Occipital lobe (tissue), 1 donor: ENCODE measurements at regions not wholly inside any gene's neighbourhood (a gene's known extent, or its start where the extent isn't known, plus 50 kb on each side); places are given as distances from the start of the nearest gene placed in this dataset.

Experiments
- DNase-seq: peaks from one replicate; lab custom pipeline; 2025; lab: John Stamatoyannopoulos, UW

- no peak for DNase-seq
Observed at GRCh38 chr18:69109686-69110085, 291.0 kb upstream of the DOK6 start.

- DNase-seq = no peak
Observed at GRCh38 chr18:69120833-69121232, 279.9 kb upstream of the DOK6 start.

- DNase-seq = no peak
Observed at GRCh38 chr18:69123421-69123820, 277.3 kb upstream of the DOK6 start.

GRCh38 chr18:69127873-69128500 is 272.7 kb upstream of the DOK6 start:
- no peak for DNase-seq

GRCh38 chr18:69128566-69128965 is 272.1 kb upstream of the DOK6 start:
- DNase-seq = no peak

- DNase-seq = no peak
Observed at GRCh38 chr18:69128978-69129377, 271.7 kb upstream of the DOK6 start.

GRCh38 chr18:69138088-69138487 is 262.6 kb upstream of the DOK6 start:
- DNase-seq = no peak

GRCh38 chr18:69143084-69143483 is 257.6 kb upstream of the DOK6 start:
- DNase-seq = no peak

- DNase-seq = no peak
Observed at GRCh38 chr18:69152436-69152835, 248.3 kb upstream of the DOK6 start.

GRCh38 chr18:69157906-69158305 is 242.8 kb upstream of the DOK6 start:
- DNase-seq = no peak

GRCh38 chr18:69158944-69159343 is 241.7 kb upstream of the DOK6 start:
- no peak for DNase-seq

GRCh38 chr18:69161383-69162028 is 239.2 kb upstream of the DOK6 start:
- DNase-seq = peak; percentile 1

GRCh38 chr18:69162649-69163048 is 238.0 kb upstream of the DOK6 start:
- DNase-seq = no peak

- no peak for DNase-seq
Observed at GRCh38 chr18:69172046-69172445, 228.6 kb upstream of the DOK6 start.

GRCh38 chr18:69175681-69176080 is 225.0 kb upstream of the DOK6 start:
- DNase-seq = no peak

- DNase-seq = no peak
Observed at GRCh38 chr18:69176741-69177140, 223.9 kb upstream of the DOK6 start.

- DNase-seq = no peak
Observed at GRCh38 chr18:69177702-69178101, 223.0 kb upstream of the DOK6 start.

GRCh38 chr18:69186162-69186561 is 214.5 kb upstream of the DOK6 start:
- DNase-seq = no peak

- no peak for DNase-seq
Observed at GRCh38 chr18:69196336-69196735, 204.4 kb upstream of the DOK6 start.

GRCh38 chr18:69205925-69206324 is 194.8 kb upstream of the DOK6 start:
- no peak for DNase-seq

- no peak for DNase-seq
Observed at GRCh38 chr18:69208545-69208944, 192.1 kb upstream of the DOK6 start.

GRCh38 chr18:69209761-69210160 is 190.9 kb upstream of the DOK6 start:
- DNase-seq = no peak

GRCh38 chr18:69213842-69214241 is 186.8 kb upstream of the DOK6 start:
- no peak for DNase-seq

GRCh38 chr18:69215161-69215560 is 185.5 kb upstream of the DOK6 start:
- no peak for DNase-seq
